ENCODE measurements at regions not wholly inside any gene's neighbourhood (a gene's known extent, or its start where the extent isn't known, plus 50 kb on each side); places are given as distances from the start of the nearest gene placed in this dataset.
"Not testable (repeated sequence)": the region's sequence is repeated elsewhere in the genome, so short reads cannot be mapped to it uniquely, and the experiment has no call there.

DNA sequence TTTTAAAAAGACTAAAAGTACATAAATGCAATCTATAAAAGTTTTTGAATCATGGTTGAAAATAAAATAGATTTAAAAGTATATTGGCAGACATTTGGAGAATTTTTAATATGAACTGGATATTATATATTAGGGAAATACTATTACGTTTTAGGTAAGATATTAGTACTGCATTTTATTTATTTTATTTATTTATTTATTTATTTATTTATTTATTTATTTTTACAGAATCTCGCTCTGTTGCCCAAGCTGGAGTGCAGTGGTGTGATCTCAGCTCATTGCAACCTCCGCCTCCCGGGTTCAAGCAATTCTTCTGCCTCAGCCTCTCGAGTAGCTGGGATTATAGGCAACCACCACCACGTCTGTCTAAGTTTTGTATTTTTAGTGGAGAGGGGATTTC, 890.1 kb upstream of the MANEA start:
- TF ChIP-seq, protein P1, sequence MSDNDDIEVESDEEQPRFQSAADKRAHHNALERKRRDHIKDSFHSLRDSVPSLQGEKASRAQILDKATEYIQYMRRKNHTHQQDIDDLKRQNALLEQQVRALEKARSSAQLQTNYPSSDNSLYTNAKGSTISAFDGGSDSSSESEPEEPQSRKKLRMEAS (IDR thresholded peaks at IDR 0.05; ENCODE audit: insufficient read depth, insufficient read length): not testable (repeated sequence)
- TF ChIP-seq, protein P2, sequence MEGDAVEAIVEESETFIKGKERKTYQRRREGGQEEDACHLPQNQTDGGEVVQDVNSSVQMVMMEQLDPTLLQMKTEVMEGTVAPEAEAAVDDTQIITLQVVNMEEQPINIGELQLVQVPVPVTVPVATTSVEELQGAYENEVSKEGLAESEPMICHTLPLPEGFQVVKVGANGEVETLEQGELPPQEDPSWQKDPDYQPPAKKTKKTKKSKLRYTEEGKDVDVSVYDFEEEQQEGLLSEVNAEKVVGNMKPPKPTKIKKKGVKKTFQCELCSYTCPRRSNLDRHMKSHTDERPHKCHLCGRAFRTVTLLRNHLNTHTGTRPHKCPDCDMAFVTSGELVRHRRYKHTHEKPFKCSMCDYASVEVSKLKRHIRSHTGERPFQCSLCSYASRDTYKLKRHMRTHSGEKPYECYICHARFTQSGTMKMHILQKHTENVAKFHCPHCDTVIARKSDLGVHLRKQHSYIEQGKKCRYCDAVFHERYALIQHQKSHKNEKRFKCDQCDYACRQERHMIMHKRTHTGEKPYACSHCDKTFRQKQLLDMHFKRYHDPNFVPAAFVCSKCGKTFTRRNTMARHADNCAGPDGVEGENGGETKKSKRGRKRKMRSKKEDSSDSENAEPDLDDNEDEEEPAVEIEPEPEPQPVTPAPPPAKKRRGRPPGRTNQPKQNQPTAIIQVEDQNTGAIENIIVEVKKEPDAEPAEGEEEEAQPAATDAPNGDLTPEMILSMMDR (IDR thresholded peaks at IDR 0.05; ENCODE audit: extremely low read depth in 1 of 2, insufficient read depth in 1 of 2, low read depth in 1 of 2, low read length in 2 of 2): not testable (repeated sequence)
- TF ChIP-seq EZH2 (IDR thresholded peaks at IDR 0.05; ENCODE audit: borderline replicate concordance, low read depth, low read length, severe bottlenecking); POLR2AphosphoS5 (IDR thresholded peaks at IDR 0.05; ENCODE audit: insufficient read depth, low read depth, low read length); MYC (IDR thresholded peaks at IDR 0.05; ENCODE audit: low read depth, low read length); POLR2A (IDR thresholded peaks at IDR 0.05; ENCODE audit: low read depth, low read length); GATA2 (IDR thresholded peaks at IDR 0.05; ENCODE audit: insufficient read depth, insufficient read length, low read depth, low read length): not testable (repeated sequence)
